Adrenal gland (tissue), 5 donors: ENCODE measurements at regions not wholly inside any gene's neighbourhood (a gene's known extent, or its start where the extent isn't known, plus 50 kb on each side); places are given as distances from the start of the nearest gene placed in this dataset.

Source experiments
- CTCF ChIP-seq, 6 experiments: fragments of 450-650 bp in 4 of 6; fragments of 200-600 bp in 2 of 6; sonication (generic) in 1 of 6; IDR thresholded peaks; 1 replicate in 5 of 6; 2 replicates in 1 of 6; pipeline versions ENCODE4 v1.5.1 to v1.8.0; 2016 to 2021; ENCODE audit warnings: antibody characterized with exemption in 6 of 6, mild to moderate bottlenecking in 2 of 6, moderate library complexity in 1 of 6
- POLR2A ChIP-seq, 2 donors: fragments of 450-650 bp; IDR thresholded peaks; one replicate each; pipeline ENCODE4 v1.6.1; 2017; ENCODE audit warnings: antibody characterized with exemption in 2 of 2, mild to moderate bottlenecking in 2 of 2, moderate library complexity in 1 of 2
- donor health status: DM: no; HTN: no; CAD: no.

GRCh38 chr5:67694810-67695191 lies 498.2 kb upstream of the CD180 start:
- TF ChIP-seq CTCF (IDR thresholded peaks at IDR 0.05), result no peak
- TF ChIP-seq POLR2A (IDR thresholded peaks at IDR 0.05), result no peak
